Endothelial cell of umbilical vein (primary cell): ENCODE measurements at regions not wholly inside any gene's neighbourhood (a gene's known extent, or its start where the extent isn't known, plus 50 kb on each side); places are given as distances from the start of the nearest gene placed in this dataset.

Source experiments
- BruUV-seq: library from RNA; stranded (reverse); fragments of 400-500 nt; replicated peaks from 2 replicates; lab custom pipeline; 2021; lab: Mats Ljungman, UMichigan
- CTCF ChIA-PET: fragments of 300-600, 350-600 bp; sonication (Branson Sonifier 250); formaldehyde crosslinking; loops from one replicate; lab custom pipeline; 2021; ENCODE audit warnings: antibody characterized with exemption, inconsistent platforms; lab: Charles Lee
- POLR2A ChIA-PET: fragments of 300-600, 350-600 bp; sonication (Branson Sonifier 250); formaldehyde crosslinking; loops from one replicate; lab custom pipeline; 2021; ENCODE audit warnings: antibody characterized with exemption, inconsistent platforms; lab: Charles Lee
- DNase-seq: peaks from one replicate; pipeline ENCODE4 v3.0.0-alpha.2; 2011; ENCODE audit warnings: low read depth, low spot score
- FAIRE-seq: peaks from 2 replicates; lab custom pipeline; 2011; peaks lifted over from hg19 to GRCh38; lab: Jason Lieb, UNC
- H2AFZ ChIP-seq: 2 replicates; pipeline ENCODE4 v1.6.0; 2012; ENCODE audit warnings: low read depth, low read length, control low read depth, inconsistent platforms
- H3K27ac ChIP-seq: 2 replicates; pipeline ENCODE4 v1.5.1; 2011; ENCODE audit warnings: low read depth, mild to moderate bottlenecking, control low read depth, low read length, moderate library complexity; ENCODE audit not compliant: insufficient read depth
- H3K27me3 ChIP-seq, 2 experiments: 2 replicates each; pipeline versions ENCODE4 v1.6.0 to v1.6.1; 2011; ENCODE audit warnings: low read length in 2 of 2, mixed read lengths in 1 of 2; ENCODE audit not compliant: control insufficient read depth in 2 of 2, insufficient read depth in 2 of 2
- H3K36me3 ChIP-seq, 2 experiments: 2 replicates in 1 of 2; 3 replicates in 1 of 2; pipeline ENCODE4 v1.5.1; 2011; ENCODE audit warnings: low read length in 2 of 2, mild to moderate bottlenecking in 1 of 2, moderate library complexity in 1 of 2; ENCODE audit not compliant: control insufficient read depth in 2 of 2, insufficient read depth in 2 of 2; ENCODE audit errors: extremely low read depth in 1 of 2
- H3K4me1 ChIP-seq: 3 replicates; pipeline ENCODE4 v1.5.1; 2011; ENCODE audit warnings: mild to moderate bottlenecking, low read length; ENCODE audit not compliant: control insufficient read depth, insufficient read depth; ENCODE audit errors: extremely low read depth
- H3K4me2 ChIP-seq: 2 replicates; pipeline ENCODE4 v1.6.1; 2011; ENCODE audit warnings: low read length, control low read depth, mixed read lengths; ENCODE audit not compliant: insufficient read depth
- H3K4me3 ChIP-seq, 3 experiments: fragments of 200-600 bp in 1 of 3; sonication (generic), shearing (Covaris generic) in 1 of 3; replicated peaks in 1 of 3; 2 replicates each; pipeline ENCODE4 v1.5.1; 2011 to 2016; ENCODE audit warnings: control low read depth in 3 of 3, low read length in 3 of 3, mild to moderate bottlenecking in 2 of 3, inconsistent platforms in 1 of 3, low read depth in 1 of 3, moderate library complexity in 1 of 3; ENCODE audit not compliant: insufficient read depth in 1 of 3
- H3K79me2 ChIP-seq: 2 replicates; pipeline ENCODE4 v1.6.0; 2012; ENCODE audit warnings: low read length, inconsistent platforms; ENCODE audit not compliant: control insufficient read depth, insufficient read depth
- H3K9ac ChIP-seq: replicated peaks from 2 replicates; pipeline ENCODE3; 2011; ENCODE audit warnings: low read length, control low read depth; ENCODE audit not compliant: insufficient read depth; ENCODE audit errors: extremely low read depth
- H3K9me1 ChIP-seq: replicated peaks from 3 replicates; pipeline ENCODE4 v1.6.0; 2011; ENCODE audit warnings: mild to moderate bottlenecking, low read length; ENCODE audit not compliant: control insufficient read depth, insufficient read depth; ENCODE audit errors: extremely low read depth
- H3K9me3 ChIP-seq: replicated peaks from 2 replicates; pipeline ENCODE4 v1.5.1; 2012; ENCODE audit warnings: low read length, inconsistent platforms; ENCODE audit not compliant: control insufficient read depth, insufficient read depth
- H4K20me1 ChIP-seq: replicated peaks from 2 replicates; pipeline ENCODE3; 2011; ENCODE audit warnings: mild to moderate bottlenecking, low read length; ENCODE audit not compliant: control insufficient read depth, insufficient read depth; ENCODE audit errors: extremely low read depth
- EZH2 ChIP-seq: IDR thresholded peaks from 2 replicates; pipeline ENCODE4 v1.6.1; 2012; ENCODE audit warnings: borderline replicate concordance, low read depth, mild to moderate bottlenecking, moderate library complexity, low read length, inconsistent platforms; ENCODE audit not compliant: severe bottlenecking
- FOS ChIP-seq: IDR thresholded peaks from 2 replicates; pipeline ENCODE4 v1.6.1; 2011; ENCODE audit warnings: mild to moderate bottlenecking, low read length, moderate library complexity, borderline replicate concordance; ENCODE audit not compliant: insufficient read depth
- GATA2 ChIP-seq: IDR thresholded peaks from 2 replicates; pipeline ENCODE4 v1.7.0; 2011; ENCODE audit warnings: low read depth, mild to moderate bottlenecking, moderate library complexity, mixed read lengths, low read length; ENCODE audit not compliant: insufficient read length, insufficient read depth
- JUN ChIP-seq: IDR thresholded peaks from 2 replicates; pipeline ENCODE4 v1.6.1; 2011; ENCODE audit warnings: borderline replicate concordance, low read depth; ENCODE audit not compliant: insufficient read length, insufficient read depth
- MYC ChIP-seq: IDR thresholded peaks from one replicate; pipeline ENCODE4 v1.6.1; 2011; ENCODE audit warnings: mild to moderate bottlenecking, low read depth, low read length
- POLR2A ChIP-seq: IDR thresholded peaks from 2 replicates; pipeline ENCODE4 v1.6.1; 2012; ENCODE audit warnings: low read depth, mild to moderate bottlenecking, control low read depth, low read length
- POLR2AphosphoS5 ChIP-seq: IDR thresholded peaks from 2 replicates; pipeline ENCODE4 v1.6.1; 2012; ENCODE audit warnings: low read depth, mild to moderate bottlenecking, control low read depth, low read length, moderate library complexity; ENCODE audit not compliant: insufficient read depth
- dilution Hi-C: fragments of 300-500 bp; cut with MboI; formaldehyde crosslinking; loops from one replicate; pipeline ENCODE4 v1.15.0; 2019; ENCODE audit warnings: low sequenced_read_pairs; ENCODE audit not compliant: extremely low pct_ligation_motif_present
- intact Hi-C: fragments of 100-400 bp; cut with micrococcal nuclease; formaldehyde crosslinking; loops from one replicate; pipeline ENCODE4 v1.10.0; 2022
- TF ChIP-seq, protein P1 (sequence below), 2 donors: IDR thresholded peaks; 1 replicate in 1 of 2; 2 replicates in 1 of 2; pipeline ENCODE4 v1.5.1; 2011; ENCODE audit warnings: low read length in 2 of 2, mild to moderate bottlenecking in 2 of 2, moderate library complexity in 2 of 2, control low read depth in 1 of 2, inconsistent platforms in 1 of 2, low read depth in 1 of 2; ENCODE audit not compliant: insufficient read depth in 1 of 2; ENCODE audit errors: extremely low read depth in 1 of 2
- TF ChIP-seq, protein P2 (sequence below): IDR thresholded peaks from 2 replicates; pipeline ENCODE4 v1.6.1; 2011; ENCODE audit not compliant: insufficient read depth, insufficient read length

DNA sequence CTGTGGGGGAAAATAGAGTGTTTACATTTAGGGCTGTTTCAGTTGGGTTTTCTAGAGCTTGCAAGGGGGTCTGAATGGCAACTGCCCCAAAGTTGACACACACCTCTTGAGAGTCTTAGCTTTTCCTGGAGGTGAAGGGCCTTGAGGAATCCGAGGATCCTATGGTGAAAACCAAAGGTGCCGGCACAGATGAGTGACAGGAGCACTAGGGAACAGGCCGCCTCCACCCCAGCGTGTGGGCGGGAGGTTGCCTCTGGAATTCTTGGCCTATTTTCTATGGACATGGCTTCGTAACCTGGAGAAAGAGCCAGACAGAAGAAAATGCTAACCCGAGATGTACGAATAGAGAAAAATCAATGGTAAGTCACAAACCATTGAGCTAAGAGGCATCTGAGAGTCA, 283.2 kb upstream of the FOXQ1 start:
- Histone ChIP-seq H3K4me3 (no peak overlapping the region), H3K9me1 (no peaks in the 10 kb centered on the region), H3K9me3 (no peaks in the 10 kb centered on the region), H3K27ac (no peak overlapping the region), H3K36me3 (no peaks in the 10 kb centered on the region), H4K20me1 (no peaks in the 10 kb centered on the region), H3K9ac (no peak overlapping the region), H3K4me1 (no peaks in the 10 kb centered on the region), H2AFZ (no peak overlapping the region), H3K79me2 (no peaks in the 10 kb centered on the region), H3K27me3 (no peaks in the 10 kb centered on the region), H3K4me2 (no peak overlapping the region)
- DNase-seq (no peak), FAIRE-seq (no peak)
- intact Hi-C loops (no loop called here), dilution Hi-C loops (no loop called here)
- TF ChIP-seq GATA2 (no peak), POLR2AphosphoS5 (no peak), JUN (no peak), MYC (no peak), EZH2 (no peak), POLR2A (no peak), FOS (no peak)
- TF ChIP-seq, protein P1, sequence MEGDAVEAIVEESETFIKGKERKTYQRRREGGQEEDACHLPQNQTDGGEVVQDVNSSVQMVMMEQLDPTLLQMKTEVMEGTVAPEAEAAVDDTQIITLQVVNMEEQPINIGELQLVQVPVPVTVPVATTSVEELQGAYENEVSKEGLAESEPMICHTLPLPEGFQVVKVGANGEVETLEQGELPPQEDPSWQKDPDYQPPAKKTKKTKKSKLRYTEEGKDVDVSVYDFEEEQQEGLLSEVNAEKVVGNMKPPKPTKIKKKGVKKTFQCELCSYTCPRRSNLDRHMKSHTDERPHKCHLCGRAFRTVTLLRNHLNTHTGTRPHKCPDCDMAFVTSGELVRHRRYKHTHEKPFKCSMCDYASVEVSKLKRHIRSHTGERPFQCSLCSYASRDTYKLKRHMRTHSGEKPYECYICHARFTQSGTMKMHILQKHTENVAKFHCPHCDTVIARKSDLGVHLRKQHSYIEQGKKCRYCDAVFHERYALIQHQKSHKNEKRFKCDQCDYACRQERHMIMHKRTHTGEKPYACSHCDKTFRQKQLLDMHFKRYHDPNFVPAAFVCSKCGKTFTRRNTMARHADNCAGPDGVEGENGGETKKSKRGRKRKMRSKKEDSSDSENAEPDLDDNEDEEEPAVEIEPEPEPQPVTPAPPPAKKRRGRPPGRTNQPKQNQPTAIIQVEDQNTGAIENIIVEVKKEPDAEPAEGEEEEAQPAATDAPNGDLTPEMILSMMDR (IDR thresholded peaks at IDR 0.05; ENCODE audit: extremely low read depth in 1 of 2, insufficient read depth in 1 of 2, low read depth in 1 of 2, low read length in 2 of 2), result no peak
- TF ChIP-seq, protein P2, sequence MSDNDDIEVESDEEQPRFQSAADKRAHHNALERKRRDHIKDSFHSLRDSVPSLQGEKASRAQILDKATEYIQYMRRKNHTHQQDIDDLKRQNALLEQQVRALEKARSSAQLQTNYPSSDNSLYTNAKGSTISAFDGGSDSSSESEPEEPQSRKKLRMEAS, result no peak
- CTCF ChIA-PET, result no interaction called here
- BruUV-seq, result no TSS peak
- POLR2A ChIA-PET, result no interaction called here
